RKO (cell line): ENCODE measurements at regions not wholly inside any gene's neighbourhood (a gene's known extent, or its start where the extent isn't known, plus 50 kb on each side); places are given as distances from the start of the nearest gene placed in this dataset.

Source experiments
- DNase-seq: peaks from one replicate; pipeline ENCODE4 v3.0.0-alpha.2; 2016; ENCODE audit warnings: low spot score

GRCh38 chr5:51034222-51034901 is 348.9 kb upstream of the ISL1 start:
- no peak for DNase-seq

GRCh38 chr5:51039424-51040329 is 343.6 kb upstream of the ISL1 start:
- DNase-seq = no peak

GRCh38 chr5:51043745-51044144 is 339.5 kb upstream of the ISL1 start:
- no peak for DNase-seq

GRCh38 chr5:51047369-51047768 is 335.9 kb upstream of the ISL1 start:
- no peak for DNase-seq

GRCh38 chr5:51053361-51053760 is 329.9 kb upstream of the ISL1 start:
- no peak for DNase-seq

- no peak for DNase-seq
Observed at GRCh38 chr5:51060953-51061352, 322.3 kb upstream of the ISL1 start.

- DNase-seq = no peak
Observed at GRCh38 chr5:51072937-51073336, 310.3 kb upstream of the ISL1 start.

- no peak for DNase-seq
Observed at GRCh38 chr5:51082741-51083140, 300.5 kb upstream of the ISL1 start.

- DNase-seq = no peak
Observed at GRCh38 chr5:51091816-51092215, 291.4 kb upstream of the ISL1 start.

- no peak for DNase-seq
Observed at GRCh38 chr5:51095486-51095885, 287.8 kb upstream of the ISL1 start.

- no peak for DNase-seq
Observed at GRCh38 chr5:51096859-51097258, 286.4 kb upstream of the ISL1 start.

GRCh38 chr5:51099173-51099853 is 283.9 kb upstream of the ISL1 start:
- DNase-seq = no peak

GRCh38 chr5:51104556-51104955 is 278.7 kb upstream of the ISL1 start:
- DNase-seq = no peak

GRCh38 chr5:51109786-51110410 is 273.4 kb upstream of the ISL1 start:
- no peak for DNase-seq

- DNase-seq = peak; percentile 50
Observed at GRCh38 chr5:51131266-51131665, 252.0 kb upstream of the ISL1 start.

- no peak for DNase-seq
Observed at GRCh38 chr5:51138164-51138563, 245.1 kb upstream of the ISL1 start.

- DNase-seq = no peak
Observed at GRCh38 chr5:51148437-51148836, 234.8 kb upstream of the ISL1 start.

GRCh38 chr5:51156222-51156621 is 227.0 kb upstream of the ISL1 start:
- DNase-seq = no peak

- no peak for DNase-seq
Observed at GRCh38 chr5:51156838-51157237, 226.4 kb upstream of the ISL1 start.

- no peak for DNase-seq
Observed at GRCh38 chr5:51159164-51159563, 224.1 kb upstream of the ISL1 start.

GRCh38 chr5:51159606-51160005 is 223.6 kb upstream of the ISL1 start:
- DNase-seq = no peak

GRCh38 chr5:51162245-51162644 is 221.0 kb upstream of the ISL1 start:
- no peak for DNase-seq
